ENCODE measurements at regions not wholly inside any gene's neighbourhood (a gene's known extent, or its start where the extent isn't known, plus 50 kb on each side); places are given as distances from the start of the nearest gene placed in this dataset.

DNA sequence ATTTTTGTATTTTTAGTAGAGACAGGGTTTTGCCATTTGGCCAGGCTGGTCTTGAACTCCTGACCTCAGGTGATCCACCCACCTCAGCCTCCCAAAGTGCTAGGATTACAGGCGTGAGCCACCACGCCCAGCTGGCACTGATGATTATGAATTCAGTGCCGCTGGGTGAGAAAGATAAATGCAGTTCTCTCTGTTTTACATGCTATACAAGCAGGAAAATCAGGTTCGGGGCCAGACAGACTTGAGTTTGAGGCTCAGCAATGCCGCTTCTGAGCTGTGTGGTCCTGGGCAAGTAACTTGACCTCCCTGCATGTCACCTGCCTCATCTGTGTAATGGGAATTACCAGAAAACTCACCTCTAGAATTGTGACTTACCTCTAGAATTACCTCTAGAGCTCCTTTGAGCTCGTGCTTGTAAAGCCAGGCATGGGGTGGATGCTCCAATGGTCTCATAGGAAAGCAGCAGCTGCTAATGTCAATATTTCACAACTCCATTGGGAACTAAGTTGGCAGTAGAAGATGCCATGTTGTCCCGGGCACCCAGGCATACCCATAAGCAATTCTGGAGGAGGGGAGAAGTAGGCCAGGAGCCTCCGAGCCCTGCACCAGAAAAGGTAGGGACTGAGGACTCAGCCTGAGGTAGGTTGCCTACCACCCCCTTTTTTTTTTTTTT, 119.8 kb upstream of the SLC25A33 start:
- in situ Hi-C loops (cut with MboI; ENCODE audit: low sequenced_read_pairs) = no loop called here

DNA sequence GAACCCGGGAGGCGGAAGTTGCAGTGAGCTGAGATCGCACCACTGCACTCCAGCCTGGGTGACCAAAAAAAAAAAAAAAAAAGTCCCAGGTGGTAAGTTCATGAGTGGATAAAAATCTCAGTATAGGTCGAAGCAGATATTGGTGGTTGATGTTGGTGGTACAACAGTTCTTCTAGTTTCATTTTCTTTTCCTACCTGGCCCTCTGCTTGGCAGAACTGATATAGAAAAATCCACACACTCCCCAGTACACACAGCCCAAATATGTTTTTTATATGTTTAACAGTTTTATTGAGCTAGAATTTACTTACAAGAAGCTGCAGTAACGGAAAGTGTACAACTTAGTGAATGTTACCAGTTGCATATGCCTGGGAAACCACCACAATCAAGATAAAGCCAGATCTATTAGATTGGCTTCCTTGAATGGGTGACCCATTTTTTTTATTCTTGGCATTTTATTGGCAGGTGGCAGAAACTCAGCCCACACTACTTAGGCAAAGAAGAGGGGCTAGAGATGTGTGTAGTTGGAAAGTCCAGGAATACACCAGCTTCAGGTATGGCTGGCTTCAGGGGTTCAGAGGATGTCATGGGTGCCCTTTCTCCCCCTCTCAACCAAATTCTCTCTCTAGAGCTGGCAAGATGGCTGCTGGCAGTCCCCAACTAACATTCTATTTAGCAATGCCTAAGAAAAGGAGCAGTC, 118.3 kb upstream of the SLC25A33 start:
- in situ Hi-C loops (cut with MboI; ENCODE audit: low sequenced_read_pairs) = no loop called here

DNA sequence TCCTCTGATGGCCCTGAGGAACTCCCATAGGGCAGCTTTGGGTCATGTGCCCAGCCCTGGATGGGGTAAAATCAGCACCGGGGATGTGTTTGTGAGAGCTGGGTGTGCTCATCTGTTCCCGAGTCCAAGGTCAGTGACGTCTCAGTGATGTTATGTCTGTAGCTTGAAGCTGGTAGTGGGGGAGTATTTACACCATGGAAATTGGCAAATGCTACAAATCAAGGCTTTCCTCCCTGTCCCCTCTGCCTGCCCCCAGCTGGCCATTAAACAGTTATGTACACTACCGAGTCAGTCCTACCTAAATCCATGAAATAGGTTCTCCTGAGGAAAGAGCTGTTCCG, 117.8 kb upstream of the SLC25A33 start:
- in situ Hi-C loops (cut with MboI; ENCODE audit: low sequenced_read_pairs) = no loop called here

DNA sequence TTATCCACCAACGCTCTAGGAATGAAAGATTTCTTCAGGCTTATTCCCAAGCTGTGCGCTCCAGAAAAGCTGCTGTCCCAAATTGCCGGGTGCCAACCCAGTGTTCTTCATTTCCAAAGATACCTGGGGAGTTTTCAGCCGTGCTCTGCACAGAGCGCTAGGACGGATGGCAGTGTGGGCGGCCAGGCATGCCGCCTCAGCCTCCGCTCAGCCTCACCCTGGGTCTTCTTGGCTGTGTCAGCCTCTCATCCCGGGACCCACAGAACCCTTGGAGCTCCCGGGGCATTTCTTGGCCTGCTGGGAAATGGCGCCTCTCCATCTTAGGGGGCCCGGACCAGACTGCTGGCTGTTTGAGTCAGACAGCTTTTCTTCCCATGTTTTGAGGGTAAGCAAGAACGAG, 116.9 kb upstream of the SLC25A33 start:
- in situ Hi-C loops (cut with MboI; ENCODE audit: low sequenced_read_pairs) = no loop called here

DNA sequence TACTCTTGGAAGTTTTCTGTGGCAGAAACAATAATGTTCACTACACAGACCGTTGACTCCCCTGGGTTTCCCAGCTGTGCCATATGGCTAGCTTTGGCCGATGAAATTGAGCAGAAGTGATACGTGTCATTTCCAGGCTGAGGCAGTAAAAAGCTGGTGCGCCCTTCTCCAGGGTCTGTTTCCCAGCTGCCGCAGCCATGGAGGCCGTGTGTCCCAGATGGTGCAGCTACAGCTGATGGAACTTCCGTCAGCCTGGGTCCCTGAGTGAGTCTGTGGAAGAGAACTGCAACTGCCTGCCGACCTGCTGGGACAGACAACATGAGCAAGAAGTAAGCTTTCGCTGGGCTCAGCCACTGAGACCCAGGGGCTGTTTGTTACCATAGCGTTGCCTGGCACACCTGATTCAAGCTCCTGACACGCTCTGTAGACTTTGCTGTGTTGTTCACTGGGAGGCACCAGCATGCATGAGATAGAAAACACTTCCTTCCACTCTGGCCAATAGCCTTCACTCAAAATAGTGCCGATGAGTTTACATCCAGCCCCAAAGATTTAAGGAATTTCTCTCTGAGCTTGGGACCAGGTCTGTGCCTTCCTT, 116.3 kb upstream of the SLC25A33 start:
- in situ Hi-C loops (cut with MboI; ENCODE audit: low sequenced_read_pairs) = no loop called here

DNA sequence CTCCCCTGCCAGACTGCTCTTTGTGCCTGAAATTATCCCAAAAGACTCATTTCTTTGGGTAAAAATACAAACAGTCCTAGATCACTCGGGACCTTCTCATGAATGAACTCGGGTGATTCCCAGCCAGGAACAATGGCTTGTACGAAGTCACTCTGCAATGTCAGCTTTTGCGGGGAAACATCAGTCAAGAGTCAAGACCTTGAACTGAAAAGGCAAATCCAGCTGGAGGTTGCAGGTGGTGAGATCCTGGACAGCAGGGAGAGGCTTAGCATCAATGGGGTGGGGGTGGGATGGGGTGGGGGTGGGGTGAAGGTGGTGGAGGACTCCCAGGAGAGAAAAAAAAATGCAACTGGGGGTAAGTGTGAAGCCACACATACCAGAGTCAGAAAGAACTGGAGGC, 115.0 kb upstream of the SLC25A33 start:
- in situ Hi-C loops (cut with MboI; ENCODE audit: low sequenced_read_pairs) = no loop called here

DNA sequence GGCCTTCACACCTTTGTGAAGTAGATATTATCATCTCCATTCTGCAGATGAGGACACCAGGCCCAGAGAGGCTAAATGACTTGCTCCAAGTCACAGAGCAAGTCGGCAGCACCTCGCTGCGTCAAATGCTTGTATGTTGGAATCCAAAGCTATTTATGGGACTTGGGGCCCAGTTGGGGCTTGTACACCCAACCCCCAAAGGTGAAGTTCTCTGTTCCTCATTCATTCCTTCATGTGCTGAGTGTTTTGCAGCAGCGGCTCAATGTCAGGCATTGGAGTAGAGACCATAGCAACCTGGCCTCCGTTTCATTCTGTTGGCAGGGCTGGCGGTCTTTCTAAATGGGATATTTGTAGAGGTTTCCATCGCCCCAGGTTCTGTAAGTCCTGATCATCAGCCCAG, 113.4 kb upstream of the SLC25A33 start:
- in situ Hi-C loops (cut with MboI; ENCODE audit: low sequenced_read_pairs) = no loop called here

DNA sequence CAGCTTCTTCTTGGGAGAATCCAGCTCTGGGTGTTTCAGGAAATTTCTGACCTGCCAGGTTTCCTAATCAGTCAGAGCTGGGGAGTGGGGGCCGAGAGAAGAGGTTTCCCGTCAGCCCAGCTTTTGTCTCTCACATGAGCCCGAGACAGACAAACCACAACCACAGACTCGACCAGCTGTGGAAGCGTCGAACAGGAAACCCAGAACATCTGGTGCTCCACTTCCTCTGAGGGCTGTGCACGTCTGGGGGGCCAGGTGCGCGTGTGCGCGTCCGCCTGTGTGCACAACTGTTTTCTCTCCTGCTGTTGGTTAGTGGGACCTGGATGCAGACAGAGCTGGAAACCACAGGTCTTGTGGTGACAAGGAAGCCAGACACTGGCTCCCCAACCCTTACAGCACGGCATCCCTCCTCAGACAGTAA, 113.0 kb upstream of the SLC25A33 start:
- in situ Hi-C loops (cut with MboI; ENCODE audit: low sequenced_read_pairs) = no loop called here

DNA sequence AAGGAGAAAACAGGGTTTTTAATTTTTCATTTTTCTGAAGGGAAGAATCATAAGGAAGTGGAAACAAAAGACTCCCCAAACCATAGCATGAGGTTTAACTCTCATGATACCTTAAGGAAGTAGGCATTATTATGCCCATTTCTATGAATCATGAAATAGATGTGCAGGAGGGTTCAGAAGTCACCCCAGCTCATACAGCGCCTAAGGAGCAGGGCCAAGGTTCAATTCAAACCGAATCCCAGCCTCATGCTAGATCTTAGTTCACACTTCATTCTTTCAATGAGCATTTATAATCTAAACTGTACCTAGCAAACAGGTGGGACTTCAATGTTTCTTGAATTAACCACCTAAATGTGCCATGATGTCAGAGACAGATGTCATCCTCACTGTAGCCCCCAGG, 111.9 kb upstream of the SLC25A33 start:
- in situ Hi-C loops (cut with MboI; ENCODE audit: low sequenced_read_pairs) = no loop called here

DNA sequence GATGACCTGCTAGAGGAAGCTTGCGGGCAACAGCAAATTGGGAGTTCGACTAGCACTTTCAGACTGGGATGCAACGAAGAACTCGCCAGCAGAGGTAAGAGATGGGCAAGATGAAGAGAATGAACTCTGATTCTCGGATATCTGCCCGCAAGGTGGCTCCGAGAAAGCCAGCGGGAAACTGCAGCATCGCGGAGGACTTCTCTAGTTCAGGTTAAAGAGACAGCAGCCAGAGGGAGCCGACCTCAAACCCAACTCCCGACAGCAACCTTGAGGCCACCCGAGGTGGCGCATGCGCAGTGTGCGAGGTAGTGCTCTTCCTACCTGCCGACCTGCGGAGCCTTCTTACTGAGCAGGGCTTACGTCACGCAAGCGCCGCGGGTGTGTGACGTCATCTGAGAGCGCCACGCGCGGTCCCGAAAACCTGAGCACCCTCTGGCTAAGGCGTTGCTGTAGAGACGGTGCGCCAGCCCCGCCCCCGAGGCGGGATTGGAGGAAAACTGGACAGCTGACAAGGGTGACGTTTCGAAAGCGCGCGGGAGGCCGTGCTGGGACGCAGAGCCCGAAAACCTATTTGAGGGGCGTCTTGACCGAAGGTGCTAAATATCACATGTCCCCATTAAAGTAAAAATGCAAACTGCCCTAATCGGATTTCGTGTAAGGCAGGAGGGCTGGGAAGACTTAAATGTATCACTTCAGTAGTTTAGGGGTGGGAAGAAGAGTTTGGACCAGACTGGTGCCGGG, 110.5 kb upstream of the SLC25A33 start:
- in situ Hi-C loops (cut with MboI; ENCODE audit: low sequenced_read_pairs) = no loop called here

DNA sequence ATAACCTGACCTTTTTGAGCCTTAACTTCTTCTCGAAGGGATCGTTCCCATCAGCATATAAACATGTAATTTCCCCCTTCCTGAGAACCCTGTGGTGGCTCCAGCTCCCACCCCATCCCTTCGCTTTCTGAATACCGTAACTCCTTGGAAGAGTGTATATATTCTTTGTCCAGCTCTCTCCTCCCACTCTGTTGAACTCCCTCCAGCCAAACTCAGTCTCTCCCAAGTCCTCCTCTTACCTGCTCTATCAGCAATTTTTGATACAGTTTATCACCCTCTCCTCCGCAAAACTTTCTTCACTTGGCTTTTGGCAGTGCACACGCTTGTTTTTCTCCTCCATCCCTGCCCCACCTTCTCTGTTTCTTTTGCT, 109.9 kb upstream of the SLC25A33 start:
- in situ Hi-C loops (cut with MboI; ENCODE audit: low sequenced_read_pairs) = no loop called here

DNA sequence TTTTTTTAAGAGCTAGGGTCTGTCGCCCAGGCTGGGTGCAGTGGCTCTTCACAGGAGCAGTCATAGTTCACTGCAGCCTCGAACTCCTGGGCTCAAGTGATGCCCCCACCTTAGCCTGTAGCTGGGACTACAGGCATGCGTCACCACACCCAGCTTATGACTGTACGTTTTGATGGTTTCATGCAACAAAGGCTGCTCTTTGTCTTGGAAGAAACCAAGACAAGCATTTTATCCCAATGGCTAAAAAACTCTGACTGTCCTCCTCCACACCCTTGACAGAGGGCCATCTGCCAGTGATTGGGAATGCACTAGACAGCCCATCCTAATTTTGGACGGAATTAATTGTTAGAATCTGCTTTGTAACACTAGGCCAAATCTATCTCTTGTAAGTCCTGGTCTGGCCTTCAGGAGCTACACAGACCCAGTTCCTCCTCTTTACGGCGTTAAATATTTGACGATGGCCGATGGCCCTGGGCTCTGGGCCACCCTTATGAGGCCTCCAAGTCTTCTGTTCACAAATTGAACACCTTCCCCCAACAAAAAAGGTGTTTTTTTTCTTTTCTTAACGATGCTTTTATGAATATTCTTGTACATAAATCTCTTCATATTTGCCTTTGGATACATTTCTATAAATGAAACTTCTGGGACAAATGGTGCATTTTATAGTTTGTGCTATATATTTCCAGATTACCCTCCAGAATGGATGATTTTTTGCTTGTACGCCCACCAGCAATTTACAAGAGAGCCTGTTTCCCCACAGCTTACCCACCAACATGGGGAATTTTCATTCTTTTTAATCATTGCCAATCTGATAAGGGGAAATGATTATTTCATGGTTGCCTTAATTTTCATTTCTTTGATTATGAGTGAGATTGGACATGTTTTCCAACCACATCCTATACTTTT, 104.8 kb upstream of the SLC25A33 start:
- in situ Hi-C loops (cut with MboI; ENCODE audit: low sequenced_read_pairs) = no loop called here

DNA sequence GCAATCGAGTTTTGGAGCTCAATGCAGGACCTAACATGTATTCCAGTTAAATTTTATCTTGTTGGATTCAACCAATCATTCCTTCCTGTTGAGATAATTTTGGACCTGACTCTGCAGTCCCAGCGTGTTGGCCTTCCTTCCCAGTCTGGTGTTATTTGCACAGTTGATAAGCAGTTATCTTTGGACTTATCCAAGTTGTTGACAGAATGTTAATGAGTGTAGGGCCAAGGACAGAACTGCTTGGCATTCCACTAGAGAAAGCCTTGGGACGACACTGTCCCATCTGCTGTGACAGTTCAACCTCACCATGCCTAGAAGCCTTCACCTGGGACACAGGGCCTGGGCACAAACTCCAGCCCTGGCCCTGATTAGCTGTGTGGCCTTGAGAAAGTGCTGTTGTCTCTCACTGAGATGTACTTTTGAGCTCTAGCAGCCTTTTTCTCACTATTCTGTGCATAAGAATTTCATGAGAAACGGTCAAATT, 104.1 kb upstream of the SLC25A33 start:
- in situ Hi-C loops (cut with MboI; ENCODE audit: low sequenced_read_pairs) = no loop called here

DNA sequence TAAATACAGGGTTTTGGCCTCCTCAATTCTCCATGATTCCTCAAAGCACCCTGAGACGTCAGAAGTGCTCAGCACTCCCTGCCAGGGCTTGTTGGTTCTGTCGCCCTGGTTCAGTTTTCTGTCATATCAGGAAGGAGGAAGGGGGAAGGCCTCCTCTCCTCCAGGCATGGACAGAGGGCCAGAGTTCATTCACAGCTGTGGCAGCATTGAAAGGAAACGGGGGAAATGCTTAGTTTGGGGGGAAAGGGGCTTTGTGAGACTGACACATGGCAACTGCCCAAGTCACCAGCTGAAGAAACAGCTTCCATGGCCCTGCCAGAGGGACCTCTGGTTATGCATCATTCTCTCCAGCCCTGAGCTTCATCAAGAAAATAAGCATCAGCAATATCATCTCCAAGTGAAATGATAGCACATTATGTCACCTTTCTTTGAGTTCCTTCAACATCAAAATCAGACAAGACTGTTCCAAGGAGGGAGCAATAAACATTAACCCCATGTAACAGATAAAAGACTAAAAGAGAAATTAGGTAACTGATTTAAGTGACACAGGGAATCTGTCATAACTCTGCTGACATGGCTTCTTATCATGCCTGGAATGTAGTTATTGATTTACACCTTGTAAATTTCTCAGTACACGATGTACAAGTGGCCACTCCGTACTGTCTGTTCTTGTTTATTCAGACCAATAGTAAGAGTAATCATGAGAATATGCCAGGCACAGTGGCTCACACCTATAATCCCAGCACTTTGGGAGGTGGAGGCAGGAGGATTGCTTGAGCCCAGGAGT, 103.2 kb upstream of the SLC25A33 start:
- in situ Hi-C loops (cut with MboI; ENCODE audit: low sequenced_read_pairs) = no loop called here

DNA sequence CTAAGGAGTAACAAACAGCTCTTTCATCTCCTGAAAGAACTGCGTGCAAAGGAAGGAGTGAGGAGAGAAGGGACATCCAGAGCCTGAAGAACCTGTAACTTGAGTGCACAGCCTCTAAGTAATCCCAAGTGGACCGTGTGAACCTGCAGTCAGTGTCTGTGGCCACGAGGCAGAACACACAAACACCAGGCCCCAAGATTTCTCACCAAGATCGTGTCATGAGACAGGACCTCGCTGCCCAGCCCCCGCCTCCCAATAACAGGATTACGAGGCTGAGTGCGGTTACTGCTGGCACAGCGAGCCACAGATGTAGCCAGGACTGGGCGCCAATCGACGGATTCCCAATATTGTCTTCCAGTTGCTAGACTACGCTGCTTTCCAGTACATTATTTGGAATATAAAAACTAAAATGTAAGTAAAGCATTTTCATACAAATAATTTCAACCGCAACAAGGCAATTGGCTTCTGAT, 101.3 kb upstream of the SLC25A33 start:
- in situ Hi-C loops (cut with MboI; ENCODE audit: low sequenced_read_pairs) = no loop called here

DNA sequence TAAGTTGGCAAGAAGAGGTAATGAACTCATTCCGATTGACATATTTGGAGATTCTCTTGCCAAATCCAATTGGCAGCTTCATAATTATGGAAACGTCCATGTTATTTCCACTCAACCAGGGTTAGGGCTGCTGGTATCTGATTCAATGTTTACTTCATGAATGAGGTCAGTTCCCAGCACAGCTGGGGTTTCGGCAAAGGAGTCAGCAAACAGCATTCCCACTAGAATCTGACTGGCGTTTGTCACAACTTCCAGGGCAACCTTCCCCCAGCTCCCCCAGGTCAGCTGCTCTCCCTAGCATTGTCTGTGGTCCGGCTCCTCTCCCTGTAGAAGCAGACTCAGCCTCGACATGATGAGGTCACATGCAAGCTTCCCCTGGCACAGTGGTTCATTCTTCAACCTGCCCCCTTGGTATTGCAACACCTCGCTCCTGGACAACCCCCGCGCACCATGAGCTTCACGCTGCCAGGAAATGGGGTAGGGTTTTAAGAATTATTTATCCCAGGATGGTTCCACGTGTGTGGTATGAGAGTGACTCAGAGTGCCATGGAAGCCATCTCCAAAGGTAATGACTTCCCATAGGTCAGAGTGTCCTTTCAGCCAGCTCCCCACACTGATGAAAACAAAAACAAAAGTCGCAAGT, 100.7 kb upstream of the SLC25A33 start:
- in situ Hi-C loops (cut with MboI; ENCODE audit: low sequenced_read_pairs) = no loop called here

DNA sequence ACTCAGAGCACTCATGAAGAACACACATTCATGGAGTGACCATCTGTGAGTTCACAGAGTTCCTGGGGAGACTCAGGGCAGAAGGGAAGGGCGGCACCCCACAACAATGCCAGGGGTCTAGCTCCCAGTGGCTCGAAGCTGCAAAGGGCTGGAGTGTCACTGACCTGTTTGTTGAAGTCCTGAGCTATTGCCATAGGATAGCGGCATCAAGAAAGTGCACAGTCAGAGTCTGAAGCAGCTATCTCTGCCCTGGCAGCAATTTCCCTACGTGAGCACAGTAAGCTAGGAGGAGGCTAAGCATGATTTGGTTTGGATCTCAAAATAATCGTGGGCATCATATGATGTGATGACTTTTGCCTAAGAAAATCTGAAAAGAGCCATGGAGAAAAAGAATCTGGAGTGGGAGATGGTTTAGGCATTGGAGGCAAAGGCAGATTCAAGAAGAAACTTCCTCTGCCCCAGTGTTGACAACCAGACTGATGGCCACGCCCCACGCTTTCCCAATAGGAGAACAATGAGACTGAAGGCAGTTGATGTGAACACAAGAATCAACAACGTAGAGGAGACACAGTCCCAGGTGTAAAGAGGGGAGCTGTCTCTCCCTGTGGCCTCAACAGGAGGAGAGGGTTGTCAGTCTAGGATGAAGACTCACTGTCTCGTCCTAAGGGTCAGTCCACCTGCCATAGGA, 100.0 kb upstream of the SLC25A33 start:
- in situ Hi-C loops (cut with MboI; ENCODE audit: low sequenced_read_pairs) = no loop called here

DNA sequence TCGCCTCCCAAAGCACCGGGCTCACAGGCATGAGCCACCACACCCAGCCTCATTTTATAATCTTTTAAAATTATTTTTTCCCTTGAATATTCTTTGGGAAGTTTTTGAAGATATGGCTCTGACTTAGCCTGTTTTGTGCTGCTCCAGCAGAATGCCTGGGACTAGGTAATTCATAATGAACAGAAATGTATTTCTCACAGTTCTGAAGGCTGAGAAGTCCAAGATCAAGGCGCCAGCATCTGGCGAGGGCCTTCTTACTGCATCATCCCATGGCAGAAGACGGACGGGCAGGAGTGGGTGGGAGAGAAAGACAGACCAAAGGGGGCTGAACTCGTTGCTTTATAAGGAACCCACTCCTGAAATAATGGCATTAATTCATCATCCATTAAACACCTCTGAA, 99.0 kb upstream of the SLC25A33 start:
- in situ Hi-C loops (cut with MboI; ENCODE audit: low sequenced_read_pairs) = no loop called here

DNA sequence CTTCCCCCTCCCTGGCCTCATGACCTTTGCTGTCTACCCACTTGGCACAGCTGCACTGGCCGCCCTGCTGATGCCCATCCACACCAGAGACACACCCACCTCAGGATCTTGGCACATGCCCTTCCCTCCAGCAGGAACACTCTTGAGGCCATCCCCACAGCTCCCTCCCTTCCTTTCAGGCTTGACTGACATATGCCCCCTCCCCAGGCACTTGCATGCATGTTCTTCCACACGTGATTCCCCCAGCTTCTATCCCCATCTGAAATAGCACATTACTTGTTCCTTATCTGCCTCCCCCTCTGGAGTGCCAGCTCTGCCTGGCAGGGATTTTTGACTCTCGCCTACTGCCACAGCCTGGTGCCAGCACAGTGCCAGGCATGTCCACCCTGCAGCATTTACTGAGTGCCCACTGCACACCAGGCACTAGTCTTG, 98.5 kb upstream of the SLC25A33 start:
- in situ Hi-C loops (cut with MboI; ENCODE audit: low sequenced_read_pairs) = no loop called here
